ENCODE measurements at regions not wholly inside any gene's neighbourhood (a gene's known extent, or its start where the extent isn't known, plus 50 kb on each side); places are given as distances from the start of the nearest gene placed in this dataset.

DNA sequence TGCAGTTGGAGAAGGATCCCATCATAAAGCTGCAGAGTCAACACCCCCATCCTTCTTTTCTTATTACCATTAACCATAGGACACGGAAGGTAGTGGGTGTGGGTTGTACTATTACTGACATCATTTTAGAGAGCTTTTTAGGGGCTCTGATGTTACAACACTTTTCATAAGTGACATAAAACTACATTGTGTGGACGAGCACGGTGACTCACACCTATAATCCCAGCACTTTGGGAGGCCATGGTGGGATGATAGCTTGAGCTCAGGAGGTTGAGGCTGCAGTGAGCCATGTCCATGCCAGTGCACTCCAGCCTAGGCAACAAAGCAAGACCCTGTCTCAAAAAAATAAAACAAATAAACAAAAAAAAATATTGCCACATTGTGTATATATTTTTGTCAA is 167.1 kb downstream of the DUSP6 start:
- DNase-seq (ENCODE audit: low read depth, low spot score): no peak

DNA sequence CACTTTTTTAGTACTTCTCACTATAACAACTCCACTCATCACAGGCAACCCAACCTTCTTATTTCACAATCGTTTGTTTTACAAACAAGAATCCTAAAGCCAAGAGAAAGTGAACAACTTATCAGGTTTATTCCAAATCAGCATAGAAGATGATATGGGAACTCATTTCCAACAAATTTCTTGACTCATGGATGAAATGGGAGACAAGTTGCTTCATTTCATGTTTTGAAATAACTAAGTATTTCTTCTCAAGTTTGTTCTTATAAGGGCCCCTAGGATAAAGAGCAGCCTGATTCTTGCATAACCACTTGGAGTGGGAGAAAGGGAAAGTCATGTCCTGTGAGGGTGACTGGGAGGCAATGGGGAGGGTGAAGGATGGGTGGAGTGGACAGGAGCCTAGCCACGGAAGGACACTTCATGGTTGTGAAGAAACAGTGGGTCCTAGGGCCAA is 168.3 kb downstream of the DUSP6 start:
- DNase-seq (ENCODE audit: low read depth, low spot score): no peak

DNA sequence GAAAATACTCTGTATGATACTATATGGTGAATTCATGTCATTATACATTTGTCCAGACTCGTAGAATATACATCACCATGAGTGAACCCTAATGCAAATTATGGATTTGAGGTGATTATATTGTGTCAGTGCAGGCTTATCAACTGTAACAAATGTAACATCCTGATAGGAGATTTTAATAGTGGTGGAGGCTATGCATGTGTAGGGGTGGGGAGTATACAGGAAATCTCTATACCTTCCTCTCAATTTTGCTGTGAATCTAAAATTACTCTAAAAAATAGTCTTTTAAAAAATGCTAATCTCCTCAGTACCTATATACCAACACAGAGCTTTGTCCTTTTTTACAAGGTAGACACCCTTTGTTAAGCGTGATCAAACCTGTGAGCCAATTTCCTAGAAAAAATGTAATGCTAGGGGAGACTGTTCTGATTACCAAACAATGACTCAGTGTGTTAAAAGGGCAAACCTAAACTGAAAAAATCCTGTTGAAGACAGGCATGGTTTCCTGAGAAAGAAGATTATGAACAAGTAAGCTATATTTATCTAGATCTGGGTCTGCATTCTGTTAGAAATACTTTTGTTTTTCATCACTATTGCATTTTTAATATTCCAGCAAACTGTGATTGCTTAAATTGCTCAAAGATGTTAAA is 170.9 kb downstream of the DUSP6 start:
- no peak for DNase-seq (ENCODE audit: low read depth, low spot score)

DNA sequence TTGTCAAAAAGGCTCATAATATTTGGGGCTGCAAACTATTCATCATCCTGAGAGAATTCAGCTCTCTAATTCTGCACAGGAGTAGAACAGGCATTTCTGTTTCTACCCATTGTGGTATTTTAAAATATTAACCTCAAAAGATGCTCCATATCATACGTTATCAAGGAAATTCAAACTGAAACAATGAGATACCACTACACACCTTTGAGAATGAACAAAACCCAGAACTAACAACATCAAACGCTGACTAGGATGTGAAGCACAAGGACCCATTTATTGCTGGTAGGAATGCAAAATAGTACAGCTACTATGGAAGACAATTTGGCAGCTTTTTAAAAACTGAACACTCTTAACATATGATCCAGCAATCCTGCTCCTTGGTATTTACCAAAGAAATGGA is 171.8 kb downstream of the DUSP6 start:
- DNase-seq (ENCODE audit: low read depth, low spot score): no peak

DNA sequence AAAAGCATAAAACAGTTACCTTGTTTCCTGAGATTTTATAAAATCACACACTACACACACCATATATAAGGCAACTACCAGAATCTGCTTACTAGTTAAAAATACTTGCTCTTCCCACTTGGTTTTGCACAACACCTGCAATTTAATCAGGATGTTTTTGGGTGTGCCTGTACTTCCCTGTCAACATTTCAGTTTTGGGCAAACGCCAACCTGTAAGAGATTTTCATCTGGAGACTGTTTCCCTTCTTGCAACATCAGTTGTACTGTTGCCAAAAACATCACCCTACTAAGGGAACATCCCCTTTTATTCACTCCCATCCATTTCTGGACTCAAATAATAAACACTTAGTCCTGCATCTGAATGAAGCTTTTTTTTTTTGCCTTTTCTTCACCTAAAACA is 172.3 kb downstream of the DUSP6 start:
- DNase-seq (ENCODE audit: low read depth, low spot score): no peak

DNA sequence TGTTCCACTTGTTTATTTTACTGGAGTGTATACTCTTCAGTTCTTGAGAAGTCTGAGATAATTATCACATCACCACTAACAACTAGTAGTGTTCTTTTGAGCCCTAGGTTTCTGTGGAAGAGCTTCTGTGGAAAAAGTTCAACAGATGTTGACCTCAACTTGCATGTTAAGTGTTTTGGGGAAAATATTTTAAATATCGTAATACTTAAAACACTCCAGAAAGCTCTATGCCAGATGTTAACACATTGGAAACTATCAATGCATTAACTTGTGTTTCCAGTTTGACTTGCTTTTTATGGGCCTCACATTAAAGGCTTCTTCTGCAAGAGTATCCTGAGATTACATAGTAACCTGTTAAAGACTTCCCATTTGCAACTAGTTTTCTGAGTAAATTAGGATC is 173.1 kb downstream of the DUSP6 start:
- no peak for DNase-seq (ENCODE audit: low read depth, low spot score)

DNA sequence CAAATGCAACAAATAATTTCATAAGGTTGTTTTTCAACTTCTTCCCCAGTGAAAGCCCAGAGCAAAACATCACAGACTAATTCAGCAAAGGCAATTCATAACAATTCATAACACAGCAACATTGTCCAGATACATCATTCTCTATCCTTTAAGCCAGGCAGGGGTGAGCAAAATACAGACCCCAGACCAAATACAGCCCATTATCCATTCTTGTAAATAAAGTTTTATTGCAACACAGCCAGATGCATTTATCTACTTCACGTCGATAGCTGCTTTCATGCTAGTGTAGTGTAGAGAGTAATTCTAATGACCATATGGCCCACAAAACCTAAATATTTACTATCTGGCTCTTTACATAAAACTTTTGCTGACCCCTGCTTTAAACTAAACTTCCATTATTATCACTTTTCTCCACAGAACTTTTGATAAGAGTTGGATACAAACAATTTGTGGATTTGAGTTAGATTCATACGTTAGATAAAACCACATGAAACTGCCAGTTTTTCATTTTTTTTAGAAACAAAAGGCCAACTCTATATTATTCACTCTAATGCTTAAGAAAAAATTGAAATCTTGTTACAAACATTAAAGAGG is 174.4 kb downstream of the DUSP6 start:
- no peak for DNase-seq (ENCODE audit: low read depth, low spot score)

DNA sequence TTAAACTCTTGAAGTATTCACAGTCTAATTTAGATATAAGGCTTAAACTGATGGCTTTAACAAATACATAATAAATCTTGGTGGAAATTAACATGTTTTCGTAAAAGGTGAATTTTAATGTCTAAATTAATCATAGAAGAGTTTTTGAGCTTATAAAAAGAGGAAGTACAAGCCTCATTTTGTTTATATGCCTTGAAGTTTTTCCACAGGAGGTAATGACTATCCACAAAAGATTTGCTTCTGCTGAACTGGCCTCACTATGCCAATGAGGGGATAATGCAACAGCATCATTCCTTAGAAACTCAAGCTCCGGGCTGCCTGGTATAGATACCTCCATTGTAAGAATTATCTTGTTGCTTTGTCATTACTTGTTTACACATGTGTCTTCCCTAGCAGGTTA is 175.6 kb downstream of the DUSP6 start:
- DNase-seq (ENCODE audit: low read depth, low spot score): no peak

DNA sequence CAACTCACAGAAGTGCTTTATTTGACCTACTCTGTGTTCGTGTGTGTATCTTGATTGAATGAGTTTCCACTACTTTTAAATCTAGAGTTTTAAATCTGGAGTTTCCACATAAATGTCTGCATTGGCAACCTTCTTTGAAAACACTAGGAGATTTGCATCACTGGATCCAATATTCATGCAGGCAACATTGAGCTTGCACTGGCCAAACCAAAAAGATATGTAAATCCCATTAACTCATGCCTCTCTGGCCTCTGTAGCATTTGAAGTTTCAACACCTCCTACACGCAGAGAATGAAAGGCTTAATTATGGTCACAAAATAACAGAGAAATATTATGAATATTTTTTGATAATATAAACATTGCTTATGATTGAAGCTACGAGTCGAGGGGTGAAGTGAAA is 178.6 kb downstream of the DUSP6 start:
- no peak for DNase-seq (ENCODE audit: low read depth, low spot score)

DNA sequence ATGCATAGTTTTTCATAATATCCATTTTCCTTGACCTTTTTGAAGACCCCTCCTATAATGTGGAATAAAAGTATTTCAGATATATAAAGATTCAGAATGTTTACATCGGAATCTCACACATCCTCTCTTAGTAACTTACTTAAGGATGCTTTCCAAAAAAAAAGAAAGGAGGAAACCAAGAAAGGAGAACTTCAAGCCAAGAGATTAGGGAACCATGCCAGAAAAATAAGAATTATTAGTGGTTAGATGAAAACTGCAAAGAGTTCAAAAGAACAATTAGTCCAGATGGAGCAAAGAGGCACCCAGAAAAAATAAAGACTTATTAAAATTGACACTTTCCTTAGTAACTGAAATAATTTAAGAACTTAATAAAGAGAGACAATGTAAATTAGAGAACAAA is 179.2 kb downstream of the DUSP6 start:
- DNase-seq (ENCODE audit: low read depth, low spot score): no peak

DNA sequence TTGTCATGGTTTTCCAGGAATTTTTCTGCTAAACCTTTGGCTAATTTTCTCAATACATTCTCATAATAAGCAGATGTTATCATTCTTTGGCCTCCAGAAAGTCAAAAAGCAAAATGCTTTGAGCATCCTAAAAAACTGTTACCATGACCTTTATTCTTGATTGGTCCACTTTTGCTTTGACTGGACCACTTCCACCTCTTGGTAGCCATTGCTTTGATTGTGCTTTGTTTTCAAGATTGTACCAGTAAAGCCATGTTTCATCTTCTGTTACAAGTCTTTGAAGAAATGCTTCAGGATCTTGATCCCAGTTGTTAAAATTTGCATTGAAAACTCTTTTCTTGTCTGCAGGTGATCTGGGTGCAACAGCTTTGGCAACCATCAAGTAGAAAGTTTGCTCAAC is 180.1 kb downstream of the DUSP6 start:
- no peak for DNase-seq (ENCODE audit: low read depth, low spot score)

DNA sequence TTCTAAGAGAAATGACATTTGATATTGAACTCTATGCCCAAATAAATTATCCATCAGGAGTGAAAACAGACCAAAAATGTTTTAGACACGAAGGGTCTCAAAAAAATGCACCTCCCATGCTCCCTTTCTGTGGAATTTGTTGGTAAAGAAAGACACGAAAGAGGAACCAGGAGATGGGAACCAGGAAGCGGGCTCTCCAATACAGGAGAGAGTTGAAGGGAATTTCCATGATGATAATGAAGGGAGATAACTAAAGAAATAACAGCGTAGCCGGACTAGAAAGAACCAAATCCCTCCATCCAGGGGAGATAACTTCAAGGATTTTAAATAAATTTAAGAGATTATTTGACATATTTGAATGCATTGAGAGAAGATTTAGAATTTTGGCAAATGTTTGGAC is 183.0 kb downstream of the DUSP6 start:
- DNase-seq (ENCODE audit: low read depth, low spot score): no peak

DNA sequence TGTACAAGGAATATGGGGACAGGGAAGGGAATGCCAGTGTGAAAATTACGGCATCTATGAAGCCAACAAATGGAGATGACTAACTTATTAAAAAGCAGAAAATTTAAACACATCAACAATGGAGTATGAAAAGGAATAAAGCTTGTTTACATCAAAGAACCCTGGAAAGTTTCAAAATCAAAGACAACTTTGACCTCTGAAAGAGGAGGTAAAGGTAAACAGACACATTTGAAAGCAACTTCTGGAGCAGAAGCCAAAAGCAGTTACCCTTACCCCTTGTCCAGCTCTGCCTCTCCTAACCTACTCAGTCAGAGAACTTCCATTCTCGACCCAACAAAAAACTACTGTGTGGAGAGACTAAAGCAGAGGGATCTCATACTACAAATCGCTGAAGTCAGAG is 184.3 kb downstream of the DUSP6 start:
- no peak for DNase-seq (ENCODE audit: low read depth, low spot score)

DNA sequence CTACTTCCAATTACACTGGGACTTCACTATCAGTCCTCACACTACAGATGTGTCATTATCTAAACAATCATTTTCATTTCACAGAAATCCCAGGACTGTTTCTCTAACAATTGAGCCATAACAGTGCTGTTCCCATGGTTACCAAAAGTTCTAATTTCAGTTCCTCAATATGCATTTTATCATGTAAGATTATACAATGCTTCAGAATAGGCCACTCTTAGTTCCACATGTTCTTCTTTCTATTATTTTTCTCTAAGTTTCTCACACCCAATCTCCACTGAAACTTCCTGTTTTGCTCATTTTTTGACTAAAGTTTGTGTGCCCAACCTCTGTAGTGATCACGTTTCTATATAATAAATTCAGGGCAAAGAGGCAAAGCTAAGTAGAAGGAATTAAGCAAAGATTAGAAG is 185.8 kb downstream of the DUSP6 start:
- no peak for DNase-seq (ENCODE audit: low read depth, low spot score)

DNA sequence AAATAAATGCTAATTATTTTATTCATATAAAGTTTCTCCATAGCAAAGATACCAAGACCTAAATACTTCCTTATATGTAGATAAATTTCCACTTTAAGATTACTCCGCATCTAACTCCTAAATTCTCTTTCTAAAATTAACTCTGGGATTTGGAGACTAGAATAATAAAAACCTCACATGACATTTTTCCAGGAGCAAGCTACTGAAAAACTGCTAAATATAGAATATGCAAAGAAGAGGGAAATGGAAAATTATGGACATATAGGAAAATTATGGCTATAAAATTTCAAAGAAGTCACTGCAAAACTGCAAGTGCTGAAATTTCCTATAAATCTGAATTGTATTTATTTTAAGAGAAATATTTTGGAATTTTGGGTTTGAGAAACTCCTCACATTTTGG is 186.2 kb downstream of the DUSP6 start:
- no peak for DNase-seq (ENCODE audit: low read depth, low spot score)

DNA sequence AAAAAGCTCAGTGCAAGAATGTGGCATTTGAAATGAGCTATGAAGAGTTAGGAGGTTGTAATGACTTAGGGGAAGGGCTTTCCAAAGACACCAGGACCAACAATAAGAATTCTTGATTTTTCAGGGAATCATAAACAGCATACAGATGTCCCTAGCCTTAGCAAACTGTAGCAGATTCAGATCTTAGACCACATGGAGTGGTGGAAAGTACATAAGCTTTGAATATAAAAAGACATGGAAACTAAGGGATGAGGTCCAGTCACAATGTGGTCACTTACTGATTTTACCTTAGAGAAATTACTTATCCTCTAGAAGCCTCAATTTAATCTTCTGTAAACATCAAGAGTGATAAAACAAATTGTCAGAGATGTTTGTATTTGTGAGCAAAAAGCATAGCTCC is 186.6 kb downstream of the DUSP6 start:
- no peak for DNase-seq (ENCODE audit: low read depth, low spot score)

DNA sequence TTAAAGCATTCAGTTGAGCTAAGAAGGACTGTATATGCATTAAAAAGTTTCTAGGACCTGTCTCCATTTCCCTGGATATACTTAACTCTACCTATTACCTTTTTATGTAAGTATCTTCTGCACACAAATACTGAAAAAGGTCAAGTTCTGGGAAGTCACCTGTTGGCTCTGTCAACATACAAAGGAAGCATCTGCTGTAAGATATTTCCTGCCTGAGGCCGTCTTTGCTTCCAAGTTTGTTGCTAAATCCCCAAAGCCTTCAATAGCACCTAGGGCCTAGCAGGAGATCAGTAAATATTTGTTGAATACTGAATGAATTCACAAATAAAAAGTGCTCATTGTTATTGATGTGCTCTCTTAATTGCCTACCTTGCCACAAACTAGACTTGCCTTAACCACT is 188.4 kb downstream of the DUSP6 start:
- no peak for DNase-seq (ENCODE audit: low read depth, low spot score)

DNA sequence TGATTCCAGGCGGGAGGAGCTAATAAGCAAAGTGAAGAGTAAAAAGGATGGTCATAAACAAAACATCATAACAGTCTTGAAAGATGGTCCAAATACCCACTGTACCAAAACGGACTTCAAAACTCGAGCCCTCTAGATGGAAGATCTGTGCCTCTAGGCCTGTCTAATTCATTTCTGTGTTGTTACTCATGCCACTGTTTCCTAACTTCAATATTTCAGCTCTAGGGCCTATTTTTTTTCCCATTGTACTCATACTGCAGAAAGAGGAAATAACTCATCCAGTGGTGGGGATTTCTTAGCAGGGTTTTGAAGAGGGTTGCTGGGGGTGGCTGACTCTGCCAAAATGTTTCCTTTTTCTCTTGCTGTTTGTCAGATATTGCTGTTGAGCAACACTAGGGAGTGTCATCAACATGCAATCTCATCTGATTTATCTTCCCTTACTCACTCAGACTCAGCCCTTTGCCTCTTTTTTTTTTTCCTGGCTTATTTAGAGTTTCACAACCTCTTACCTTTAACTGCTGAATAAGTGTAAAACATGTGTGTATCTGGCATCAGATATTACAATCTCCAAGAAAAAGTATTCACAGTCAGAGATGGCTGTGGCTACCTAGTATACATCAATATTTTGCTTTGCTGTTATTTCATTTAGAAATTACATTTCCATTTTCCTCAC is 189.6 kb downstream of the DUSP6 start:
- DNase-seq (ENCODE audit: low read depth, low spot score): no peak

DNA sequence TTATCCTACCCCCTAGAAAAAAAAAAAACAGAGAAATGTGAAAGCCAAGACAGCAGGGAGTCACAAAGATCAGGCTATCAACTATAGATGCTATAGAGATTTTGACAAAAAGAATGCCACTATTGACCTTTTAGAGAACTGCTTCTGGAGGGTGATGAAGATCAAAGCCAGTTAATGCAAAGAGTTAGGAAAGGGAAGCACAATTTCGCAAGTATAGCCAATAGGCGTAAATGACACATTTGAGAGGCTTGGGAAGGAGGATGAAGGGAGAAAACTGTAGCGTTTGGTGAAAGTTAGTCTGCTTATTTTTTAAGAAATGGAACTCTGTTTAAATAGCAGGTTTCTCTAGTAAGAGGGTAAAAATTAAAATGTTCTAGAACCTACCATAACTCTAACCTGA is 190.7 kb downstream of the DUSP6 start:
- DNase-seq (ENCODE audit: low read depth, low spot score): no peak

DNA sequence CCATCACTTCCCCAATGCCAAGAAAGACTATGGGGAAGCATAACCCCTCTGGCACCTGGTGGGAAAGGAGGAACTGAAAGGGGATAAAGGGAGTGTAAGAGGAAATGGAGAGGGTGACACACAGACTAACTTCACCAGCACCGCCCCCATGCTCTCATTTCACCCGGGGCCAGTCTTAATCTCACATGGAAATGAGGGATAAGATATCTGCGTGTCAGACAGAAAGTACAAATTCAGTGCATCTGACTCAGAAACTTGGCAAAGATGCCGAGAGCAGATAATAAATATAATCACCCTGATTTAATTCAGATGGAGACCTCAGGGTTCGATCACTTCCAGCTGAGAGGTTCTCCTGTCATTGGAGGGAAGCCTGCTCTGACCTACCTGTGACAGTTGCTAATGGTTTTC is 191.6 kb downstream of the DUSP6 start:
- no peak for DNase-seq (ENCODE audit: low read depth, low spot score)

DNA sequence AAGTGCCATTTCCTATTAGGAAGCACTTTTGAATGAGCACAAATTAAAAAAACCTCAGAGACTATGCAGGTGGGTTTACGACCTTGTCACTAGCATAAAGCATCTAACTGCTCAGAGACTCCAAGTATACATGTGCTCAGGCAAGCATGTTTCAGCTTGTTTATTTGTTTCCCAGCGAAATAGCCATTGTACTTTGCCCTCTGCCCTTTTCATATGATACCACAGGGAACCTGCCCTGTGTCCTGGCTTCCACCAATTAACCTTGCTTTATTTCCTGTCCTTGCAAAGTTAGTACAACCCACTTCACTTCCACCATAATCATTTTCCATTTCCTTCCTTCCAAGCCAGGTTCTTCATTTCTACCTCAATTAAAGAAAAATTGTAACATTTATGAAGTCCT is 194.9 kb downstream of the DUSP6 start:
- DNase-seq (ENCODE audit: low read depth, low spot score): no peak

DNA sequence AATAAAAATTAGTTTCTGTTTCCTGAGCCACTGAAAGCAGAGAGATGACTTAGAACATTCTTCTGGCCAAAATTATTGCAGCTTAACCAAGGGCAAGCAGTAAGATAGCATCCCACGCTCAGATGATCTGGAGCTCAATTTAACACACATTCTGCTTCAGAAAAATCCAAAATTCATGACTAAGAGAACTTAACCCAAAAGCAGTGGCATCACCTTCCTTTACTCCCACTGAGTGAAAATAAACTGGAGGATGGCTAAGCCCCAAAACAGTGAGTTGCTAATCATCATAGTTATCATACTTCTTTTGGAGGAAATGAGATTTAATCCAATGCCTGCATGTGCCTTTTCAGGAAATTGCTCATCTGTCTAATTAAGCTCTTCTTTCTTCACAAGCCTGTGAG is 195.4 kb downstream of the DUSP6 start:
- DNase-seq (ENCODE audit: low read depth, low spot score): no peak

DNA sequence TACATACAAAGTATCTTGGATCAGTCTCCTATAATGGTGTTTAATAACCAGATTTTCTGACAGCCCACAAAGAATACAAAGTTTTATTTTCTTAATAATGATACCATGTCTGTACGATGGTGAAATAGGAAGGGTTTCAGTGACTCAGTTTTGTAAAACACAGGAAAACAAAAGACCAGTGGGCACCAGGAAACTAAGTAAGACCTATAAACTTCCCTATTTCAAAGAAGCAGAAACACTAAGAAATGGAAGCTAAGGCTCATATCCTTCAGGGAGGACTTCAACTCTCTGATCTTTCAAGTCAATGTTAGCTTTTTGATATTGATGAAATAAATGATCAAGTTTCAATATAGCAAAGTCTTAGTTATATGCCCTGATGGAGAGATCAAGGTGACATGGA is 196.0 kb downstream of the DUSP6 start:
- no peak for DNase-seq (ENCODE audit: low read depth, low spot score)

Measured in activated CD4-positive, CD25-positive, alpha-beta regulatory T cell treated with anti-CD3 and anti-CD28 coated beads, Interleukin-2, amount 50 U/mL, for 16 hours (primary cell).